H1 (cell line): ENCODE measurements at regions not wholly inside any gene's neighbourhood (a gene's known extent, or its start where the extent isn't known, plus 50 kb on each side); places are given as distances from the start of the nearest gene placed in this dataset.

ENCODE experiments used
- CHD2 ChIP-seq: IDR thresholded peaks from 2 replicates; pipeline ENCODE4 v1.6.1; 2012; ENCODE audit warnings: low read length, improper control_type of control experiment
- CHD7 ChIP-seq: fragments of 300-600 bp; sonication (generic); IDR thresholded peaks from 2 replicates; pipeline ENCODE4 v1.7.1; 2012; ENCODE audit warnings: low read length, moderate library complexity, mild to moderate bottlenecking, inconsistent platforms; ENCODE audit not compliant: insufficient replicate concordance
- HDAC2 ChIP-seq, 2 experiments: fragments of 300-600 bp in 1 of 2; sonication (generic) in 1 of 2; IDR thresholded peaks; 2 replicates each; pipeline ENCODE4 v1.6.1; 2011 to 2012; ENCODE audit warnings: low read depth in 2 of 2, low read length in 2 of 2, mild to moderate bottlenecking in 2 of 2, moderate library complexity in 2 of 2, borderline replicate concordance in 1 of 2, inconsistent platforms in 1 of 2
- JUN ChIP-seq: IDR thresholded peaks from 2 replicates; pipeline ENCODE4 v1.6.1; 2011; ENCODE audit warnings: low read depth, mild to moderate bottlenecking, improper control_type of control experiment, low read length
- KDM4A ChIP-seq: IDR thresholded peaks from one replicate; pipeline ENCODE4 v1.7.1; 2012; ENCODE audit warnings: low read depth, mild to moderate bottlenecking, moderate library complexity, low read length, inconsistent platforms; ENCODE audit not compliant: severe bottlenecking
- MAX ChIP-seq: IDR thresholded peaks from 2 replicates; pipeline ENCODE4 v1.6.1; 2012; ENCODE audit warnings: inconsistent platforms
- RNF2 ChIP-seq: fragments of 200-900, 300-1000 bp; sonication (generic); IDR thresholded peaks from 2 replicates; pipeline ENCODE4 v1.7.1; 2016; ENCODE audit warnings: borderline replicate concordance, low read depth, mild to moderate bottlenecking, antibody characterized with exemption, low read length; ENCODE audit not compliant: poor library complexity, severe bottlenecking; ENCODE audit errors: missing control alignments
- SIN3A ChIP-seq, 2 experiments: IDR thresholded peaks in 1 of 2; conservative IDR thresholded peaks in 1 of 2; 2 replicates each; pipeline ENCODE4 v1.6.1; 2011 to 2012; ENCODE audit warnings: low read length in 2 of 2, improper control_type of control experiment in 1 of 2, low read depth in 1 of 2, mild to moderate bottlenecking in 1 of 2
- SIX5 ChIP-seq: IDR thresholded peaks from 2 replicates; pipeline ENCODE4 v1.6.1; 2011; ENCODE audit warnings: mild to moderate bottlenecking, low read depth, low read length

- TF ChIP-seq CHD7 (no peak), RNF2 (no peak), KDM4A (no peak), JUN (no peak), HDAC2 (IDR thresholded peaks at IDR 0.05; ENCODE audit: borderline replicate concordance in 1 of 2, low read depth in 2 of 2, low read length in 2 of 2) (no peak), SIN3A (conservative IDR thresholded peaks at IDR 0.05 in 1 of 2, IDR thresholded peaks at IDR 0.05 in 1 of 2; ENCODE audit: low read depth in 1 of 2, low read length in 2 of 2) (no peak), MAX (no peak), SIX5 (no peak), CHD2 (no peak)
- TF ChIP-seq, all 59 proteins: peak for 0
Measured at GRCh38 chr15:69797051-69797595, 300.6 kb downstream of the TLE3 start (continued).
